ENCODE measurements at regions not wholly inside any gene's neighbourhood (a gene's known extent, or its start where the extent isn't known, plus 50 kb on each side); places are given as distances from the start of the nearest gene placed in this dataset.

GRCh38 chr5:111847052-111847925 is 90.3 kb upstream of the NREP start:
- Histone ChIP-seq H3K4me2 (ENCODE audit: low read length) (no peak overlapping the region), H3K36me3 (ENCODE audit: low read depth, low read length) (no peaks in the 10 kb centered on the region), H3K4me3 (ENCODE audit: low read length) (no peak overlapping the region), H3K27me3 (ENCODE audit: low read length) (no peaks in the 10 kb centered on the region), H3K27ac (ENCODE audit: low read length) (no peak overlapping the region), H4K20me1 (ENCODE audit: low read length) (no peaks in the 10 kb centered on the region), H2AFZ (ENCODE audit: low read length) (no peak overlapping the region), H3F3A (ENCODE audit: low read length, unreplicated experiment) (no peaks in the 10 kb centered on the region), H3K9me3 (ENCODE audit: low read length) (no peaks in the 10 kb centered on the region), H3K4me1 (ENCODE audit: insufficient read depth, low read length) (peaks cover 11% of the 10 kb centered on the region; the same call in 1 of the 2 replicates), H3K9ac (ENCODE audit: low read length) (no peak overlapping the region), H3K79me2 (ENCODE audit: low read length) (no peaks in the 10 kb centered on the region), H3K9me2 (replicated peaks; ENCODE audit: low read length) (no peaks in the 10 kb centered on the region)
- ATAC-seq (no peak), DNase-seq (no peak)
- ChIA-PET POLR2A (ENCODE audit: unreplicated experiment) (no interaction called here), CTCF (interaction anchor here (0.6 kb wide), 1 partner anchor 300 kb away, joined by 3 read pairs; no protein-coding TSS in a partner anchor)
- TF ChIP-seq, protein P1, sequence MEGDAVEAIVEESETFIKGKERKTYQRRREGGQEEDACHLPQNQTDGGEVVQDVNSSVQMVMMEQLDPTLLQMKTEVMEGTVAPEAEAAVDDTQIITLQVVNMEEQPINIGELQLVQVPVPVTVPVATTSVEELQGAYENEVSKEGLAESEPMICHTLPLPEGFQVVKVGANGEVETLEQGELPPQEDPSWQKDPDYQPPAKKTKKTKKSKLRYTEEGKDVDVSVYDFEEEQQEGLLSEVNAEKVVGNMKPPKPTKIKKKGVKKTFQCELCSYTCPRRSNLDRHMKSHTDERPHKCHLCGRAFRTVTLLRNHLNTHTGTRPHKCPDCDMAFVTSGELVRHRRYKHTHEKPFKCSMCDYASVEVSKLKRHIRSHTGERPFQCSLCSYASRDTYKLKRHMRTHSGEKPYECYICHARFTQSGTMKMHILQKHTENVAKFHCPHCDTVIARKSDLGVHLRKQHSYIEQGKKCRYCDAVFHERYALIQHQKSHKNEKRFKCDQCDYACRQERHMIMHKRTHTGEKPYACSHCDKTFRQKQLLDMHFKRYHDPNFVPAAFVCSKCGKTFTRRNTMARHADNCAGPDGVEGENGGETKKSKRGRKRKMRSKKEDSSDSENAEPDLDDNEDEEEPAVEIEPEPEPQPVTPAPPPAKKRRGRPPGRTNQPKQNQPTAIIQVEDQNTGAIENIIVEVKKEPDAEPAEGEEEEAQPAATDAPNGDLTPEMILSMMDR (conservative IDR thresholded peaks at IDR 0.05; ENCODE audit: low read depth, low read length) = no peak
- TF ChIP-seq EZH2 (IDR thresholded peaks at IDR 0.05; ENCODE audit: low read length, unreplicated experiment) (no peak), EZH2phosphoT487 (IDR thresholded peaks at IDR 0.05; ENCODE audit: borderline replicate concordance, low read length) (no peak)
- BruUV-seq (replicated peaks) = no TSS peak
- intact Hi-C loops (cut with micrococcal nuclease) = no loop called here

DNA sequence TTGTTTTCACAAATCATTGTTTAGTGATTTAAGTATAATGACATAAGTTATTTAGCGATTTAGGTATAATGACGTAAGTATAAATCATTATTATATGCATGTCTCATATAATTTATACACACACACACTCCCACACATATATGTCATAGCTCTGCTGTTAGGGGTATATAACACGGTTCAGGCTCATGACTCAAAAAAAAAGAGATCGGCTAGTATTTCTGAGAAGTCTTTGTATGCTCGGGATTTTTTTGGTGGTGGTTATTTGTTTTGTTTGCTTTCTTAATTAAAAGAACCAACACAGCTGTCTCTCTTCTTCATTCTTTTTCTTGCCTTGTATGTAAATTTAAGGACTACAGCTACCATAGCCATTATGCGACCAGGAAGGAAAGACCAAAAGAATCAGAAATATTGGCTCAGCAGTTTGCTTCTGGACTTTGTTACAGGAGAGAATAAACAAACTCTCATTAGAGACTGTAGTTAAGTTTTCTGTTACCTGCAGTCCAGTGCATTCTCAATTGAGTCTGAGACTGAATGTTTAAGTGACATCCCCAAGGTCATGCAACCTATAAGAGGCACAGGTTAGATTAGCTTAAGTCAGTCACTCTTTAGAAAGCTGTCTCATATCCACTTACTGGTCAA is 83.2 kb upstream of the NREP start:
- POLR2A ChIA-PET (ENCODE audit: unreplicated experiment) = no interaction called here
- no TSS peak for BruUV-seq (replicated peaks)
- Histone ChIP-seq H3K9me3 (ENCODE audit: low read length) (no peaks in the 10 kb centered on the region), H3K27me3 (ENCODE audit: low read length) (no peaks in the 10 kb centered on the region), H3K27ac (ENCODE audit: low read length) (no peak overlapping the region), H3K36me3 (ENCODE audit: low read depth, low read length) (no peaks in the 10 kb centered on the region), H3K9ac (ENCODE audit: low read length) (no peak overlapping the region), H3K4me1 (ENCODE audit: insufficient read depth, low read length) (no peaks in the 10 kb centered on the region), H3K4me2 (ENCODE audit: low read length) (no peak overlapping the region), H3K79me2 (ENCODE audit: low read length) (no peaks in the 10 kb centered on the region), H3K9me2 (replicated peaks; ENCODE audit: low read length) (no peaks in the 10 kb centered on the region), H4K20me1 (ENCODE audit: low read length) (no peaks in the 10 kb centered on the region), H2AFZ (ENCODE audit: low read length) (no peak overlapping the region), H3F3A (ENCODE audit: low read length, unreplicated experiment) (no peaks in the 10 kb centered on the region), H3K4me3 (ENCODE audit: low read length) (no peak overlapping the region)
- ATAC-seq (no peak), DNase-seq (no peak)
- CTCF ChIA-PET = no interaction called here
- intact Hi-C loops (cut with micrococcal nuclease) = no loop called here
- no peak for TF ChIP-seq EZH2phosphoT487 (IDR thresholded peaks at IDR 0.05; ENCODE audit: borderline replicate concordance, low read length)
- no peak for TF ChIP-seq EZH2 (IDR thresholded peaks at IDR 0.05; ENCODE audit: low read length, unreplicated experiment)
- TF ChIP-seq, protein P1 (conservative IDR thresholded peaks at IDR 0.05; ENCODE audit: low read depth, low read length) = no peak
